CD14-positive monocyte (primary cell): ENCODE measurements at regions not wholly inside any gene's neighbourhood (a gene's known extent, or its start where the extent isn't known, plus 50 kb on each side); places are given as distances from the start of the nearest gene placed in this dataset.

Experiments used
- DNase-seq, 3 donors: peaks; one replicate each; pipeline ENCODE4 v3.0.0-alpha.2; 2011 to 2022
- H2AFZ ChIP-seq: 2 replicates; pipeline ENCODE4 v1.6.0; 2012; ENCODE audit warnings: mild to moderate bottlenecking, low read depth, low read length, inconsistent platforms; ENCODE audit not compliant: insufficient read depth, poor library complexity, severe bottlenecking
- H3K27ac ChIP-seq, 2 donors: 1 replicate in 1 of 2; 2 replicates in 1 of 2; pipeline ENCODE4 v1.5.1; 2012 to 2013; ENCODE audit warnings: low read length in 2 of 2, control low read depth in 1 of 2, inconsistent platforms in 1 of 2, low read depth in 1 of 2, mild to moderate bottlenecking in 1 of 2
- H3K27me3 ChIP-seq, 2 donors: one replicate each; pipeline versions ENCODE4 v1.6.0 to v1.6.1; 2011 to 2013; ENCODE audit warnings: low read length in 2 of 2; ENCODE audit not compliant: control insufficient read depth in 2 of 2, insufficient read depth in 2 of 2
- H3K36me3 ChIP-seq, 2 donors: replicated peaks in 1 of 2; 1 replicate in 1 of 2; 2 replicates in 1 of 2; pipeline versions ENCODE4 v1.5.1 to v1.6.1; 2012 to 2013; ENCODE audit warnings: low read length in 2 of 2, control low read depth in 1 of 2, inconsistent platforms in 1 of 2, mild to moderate bottlenecking in 1 of 2; ENCODE audit not compliant: insufficient read depth in 2 of 2, control insufficient read depth in 1 of 2
- H3K4me1 ChIP-seq, 2 donors: 1 replicate in 1 of 2; 2 replicates in 1 of 2; pipeline versions ENCODE4 v1.5.1 to v1.6.1; 2012 to 2013; ENCODE audit warnings: low read length in 2 of 2, control low read depth in 1 of 2, inconsistent platforms in 1 of 2, mild to moderate bottlenecking in 1 of 2, moderate library complexity in 1 of 2; ENCODE audit not compliant: insufficient read depth in 2 of 2, control insufficient read depth in 1 of 2
- H3K4me2 ChIP-seq: replicated peaks from 2 replicates; pipeline ENCODE3; 2012; ENCODE audit warnings: low read length, moderate library complexity, mild to moderate bottlenecking; ENCODE audit not compliant: poor library complexity, severe bottlenecking; ENCODE audit errors: extremely low read depth
- H3K4me3 ChIP-seq, 3 experiments: fragments of 200-600 bp in 1 of 3; sonication (generic) in 1 of 3; replicated peaks in 1 of 3; 1 replicate in 2 of 3; 2 replicates in 1 of 3; pipeline ENCODE4 v1.5.1; 2011 to 2013; ENCODE audit warnings: low read length in 3 of 3, mild to moderate bottlenecking in 3 of 3, control low read depth in 2 of 3, low read depth in 2 of 3, inconsistent platforms in 1 of 3, moderate library complexity in 1 of 3
- H3K79me2 ChIP-seq: 2 replicates; pipeline ENCODE4 v1.6.0; 2012; ENCODE audit warnings: mild to moderate bottlenecking, control low read depth, inconsistent platforms, low read length, moderate library complexity; ENCODE audit not compliant: insufficient read depth
- H3K9ac ChIP-seq: 2 replicates; pipeline ENCODE4 v1.6.0; 2017; ENCODE audit warnings: low read length, mild to moderate bottlenecking; ENCODE audit not compliant: insufficient read depth, poor library complexity, severe bottlenecking
- H3K9me3 ChIP-seq, 2 donors: replicated peaks in 1 of 2; 1 replicate in 1 of 2; 2 replicates in 1 of 2; pipeline versions ENCODE4 v1.5.1 to v1.6.1; 2012 to 2013; ENCODE audit warnings: low read length in 2 of 2, control low read depth in 1 of 2; ENCODE audit not compliant: control insufficient read depth in 1 of 2, insufficient read depth in 1 of 2
- H4K20me1 ChIP-seq: 2 replicates; pipeline ENCODE4 v1.6.0; 2012; ENCODE audit warnings: mild to moderate bottlenecking, low read length, control low read depth, moderate library complexity; ENCODE audit not compliant: insufficient read depth
- H3K27ac Mint-ChIP-seq, 7 donors: one replicate each; pipeline ENCODE4 v1.8.0; 2020; ENCODE audit warnings: mild to moderate bottlenecking in 7 of 7, mixed read lengths in 7 of 7, moderate library complexity in 6 of 7, inconsistent platforms in 2 of 7
- H3K27me3 Mint-ChIP-seq, 3 donors: one replicate each; pipeline ENCODE4 v1.8.0; 2021 to 2022; ENCODE audit warnings: low read depth in 3 of 3, mild to moderate bottlenecking in 3 of 3, mixed read lengths in 3 of 3, moderate library complexity in 3 of 3, inconsistent platforms in 1 of 3
- H3K36me3 Mint-ChIP-seq, 2 donors: one replicate each; pipeline ENCODE4 v1.8.0; 2020; ENCODE audit warnings: mixed read lengths in 2 of 2, inconsistent platforms in 1 of 2, mild to moderate bottlenecking in 1 of 2
- H3K4me1 Mint-ChIP-seq: one replicate; pipeline ENCODE4 v1.8.0; 2020; ENCODE audit warnings: mild to moderate bottlenecking, mixed read lengths
- H3K4me3 Mint-ChIP-seq, 2 donors: one replicate each; pipeline ENCODE4 v1.8.0; 2020; ENCODE audit warnings: mild to moderate bottlenecking in 2 of 2, mixed read lengths in 2 of 2, moderate library complexity in 1 of 2
- H3K9me3 Mint-ChIP-seq, 7 donors: one replicate each; pipeline ENCODE4 v1.8.0; 2020 to 2022; ENCODE audit warnings: mixed read lengths in 7 of 7, mild to moderate bottlenecking in 6 of 7, moderate library complexity in 6 of 7, inconsistent platforms in 2 of 7
- WGBS: methylation state at CpG from one replicate; pipeline ENCODE4 v1.1.5; 2013; ENCODE audit warnings: missing lambda C conversion rate; ENCODE audit not compliant: insufficient coverage; 5-methylcytosine and 5-hydroxymethylcytosine counted together
- intact Hi-C, 2 donors: fragments of 100-400 bp; cut with micrococcal nuclease; formaldehyde crosslinking; loops; one replicate each; pipeline versions ENCODE4 v1.15.0 to v1.15.1; 2023
- TF ChIP-seq, protein P1 (sequence below): fragments of 200-600 bp; IDR thresholded peaks from one replicate; pipeline ENCODE4 v1.8.0; 2022; ENCODE audit warnings: antibody characterized with exemption, mild to moderate bottlenecking

DNA sequence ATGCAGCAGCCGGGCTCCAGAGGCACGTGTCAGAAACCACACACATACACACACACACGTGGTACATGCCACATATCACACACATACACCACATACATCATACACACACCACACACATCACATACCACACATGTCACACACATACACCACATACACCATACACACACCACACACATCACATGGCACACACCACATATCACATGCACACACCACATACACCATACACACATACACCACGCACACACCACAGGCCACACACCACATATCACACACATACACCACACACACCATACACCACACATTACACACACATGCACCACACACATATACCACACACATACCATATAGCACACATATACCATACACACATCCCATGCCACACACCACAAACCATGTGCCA lies 97.5 kb upstream of the PRR5 start:
- no peak overlapping the region for H3K9ac ChIP-seq
- H3K36me3 Mint-ChIP-seq = no peaks in the 10 kb centered on the region
- WGBS = 26% methylated on average over 4 of the region's 4 CpGs
- no peak for DNase-seq
- peaks cover 0 to 3% of the 10 kb centered on the region in 2 donors for H3K9me3 ChIP-seq
- H3K4me3 Mint-ChIP-seq = peak overlapping the region in 1 of 2 donors; percentile 72
- peak overlapping the region in 1 of 2 donors; percentile 57 for H3K27ac ChIP-seq
- peak overlapping the region; percentile 21 for H3K4me2 ChIP-seq
- H3K4me1 ChIP-seq = peaks cover 45 to 58% of the 10 kb centered on the region in 2 donors
- H3K4me3 ChIP-seq = peak overlapping the region in 1 of 3 experiments; percentile 30
- H3K27ac Mint-ChIP-seq = peak overlapping the region; percentile 20 to 93 (median 72)
- peaks cover 44% of the 10 kb centered on the region for H3K4me1 Mint-ChIP-seq
- H3K27me3 Mint-ChIP-seq = peaks cover 8 to 10% (median 8%) of the 10 kb centered on the region in 3 donors
- H2AFZ ChIP-seq = no peak overlapping the region
- H3K79me2 ChIP-seq = no peaks in the 10 kb centered on the region
- peaks cover 0 to 7% (median 0%) of the 10 kb centered on the region in 7 donors for H3K9me3 Mint-ChIP-seq
- H3K36me3 ChIP-seq = no peaks in the 10 kb centered on the region
- H3K27me3 ChIP-seq = no peaks in the 10 kb centered on the region
- no peaks in the 10 kb centered on the region for H4K20me1 ChIP-seq
- intact Hi-C loops = loop anchor here in 1 of 2 donors (10.0 kb wide), 1 partner anchor 100 kb away; no protein-coding TSS in a partner anchor
- TF ChIP-seq, protein P1, sequence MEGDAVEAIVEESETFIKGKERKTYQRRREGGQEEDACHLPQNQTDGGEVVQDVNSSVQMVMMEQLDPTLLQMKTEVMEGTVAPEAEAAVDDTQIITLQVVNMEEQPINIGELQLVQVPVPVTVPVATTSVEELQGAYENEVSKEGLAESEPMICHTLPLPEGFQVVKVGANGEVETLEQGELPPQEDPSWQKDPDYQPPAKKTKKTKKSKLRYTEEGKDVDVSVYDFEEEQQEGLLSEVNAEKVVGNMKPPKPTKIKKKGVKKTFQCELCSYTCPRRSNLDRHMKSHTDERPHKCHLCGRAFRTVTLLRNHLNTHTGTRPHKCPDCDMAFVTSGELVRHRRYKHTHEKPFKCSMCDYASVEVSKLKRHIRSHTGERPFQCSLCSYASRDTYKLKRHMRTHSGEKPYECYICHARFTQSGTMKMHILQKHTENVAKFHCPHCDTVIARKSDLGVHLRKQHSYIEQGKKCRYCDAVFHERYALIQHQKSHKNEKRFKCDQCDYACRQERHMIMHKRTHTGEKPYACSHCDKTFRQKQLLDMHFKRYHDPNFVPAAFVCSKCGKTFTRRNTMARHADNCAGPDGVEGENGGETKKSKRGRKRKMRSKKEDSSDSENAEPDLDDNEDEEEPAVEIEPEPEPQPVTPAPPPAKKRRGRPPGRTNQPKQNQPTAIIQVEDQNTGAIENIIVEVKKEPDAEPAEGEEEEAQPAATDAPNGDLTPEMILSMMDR = no peak

DNA sequence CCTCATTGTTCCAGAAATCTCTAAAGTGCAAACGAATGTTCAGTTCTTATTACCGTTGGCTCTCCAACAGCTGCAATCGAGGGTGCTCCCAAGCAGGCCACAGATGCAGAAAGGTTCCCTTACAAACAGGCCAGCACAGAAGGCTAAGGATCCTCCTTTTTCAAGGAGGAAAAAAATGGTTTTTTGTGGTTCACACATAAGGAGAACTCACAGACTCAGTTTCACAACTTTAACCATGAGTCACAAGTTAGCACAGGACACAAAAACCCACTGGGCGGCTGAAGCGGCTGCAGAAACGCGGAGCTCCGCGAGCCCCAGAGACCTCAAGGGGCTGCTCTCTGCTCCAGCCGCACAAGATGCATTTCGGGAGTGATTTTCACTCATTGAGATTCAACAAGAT lies 98.2 kb upstream of the PRR5 start:
- WGBS = 4% methylated on average over 9 of the region's 11 CpGs
- Mint-ChIP-seq H3K36me3 (no peaks in the 10 kb centered on the region), H3K27me3 (peaks cover 8 to 10% (median 9%) of the 10 kb centered on the region in 3 donors), H3K27ac (peak overlapping the region; percentile 66 to 93 (median 90)), H3K9me3 (peaks cover 0 to 7% (median 0%) of the 10 kb centered on the region in 7 donors), H3K4me1 (peaks cover 45% of the 10 kb centered on the region), H3K4me3 (peak overlapping the region; percentile 49 to 87)
- Histone ChIP-seq H3K79me2 (no peaks in the 10 kb centered on the region), H3K9me3 (no peaks in the 10 kb centered on the region), H3K4me3 (peak overlapping the region in 1 of 3 experiments; percentile 30), H3K27me3 (no peaks in the 10 kb centered on the region), H3K4me2 (peak overlapping the region; percentile 21), H2AFZ (no peak overlapping the region), H3K27ac (peak overlapping the region in 1 of 2 donors; percentile 57), H4K20me1 (no peaks in the 10 kb centered on the region), H3K36me3 (no peaks in the 10 kb centered on the region), H3K4me1 (peaks cover 45 to 58% of the 10 kb centered on the region in 2 donors), H3K9ac (peak overlapping the region; percentile 23)
- DNase-seq = peak; percentile 80 to 88 (median 84)
- TF ChIP-seq, protein P1 = no peak
- intact Hi-C loops = loop anchor here in 1 of 2 donors (10.0 kb wide), 1 partner anchor 99 kb away; no protein-coding TSS in a partner anchor
